Ammon's horn (tissue), 1 donor: ENCODE measurements at regions not wholly inside any gene's neighbourhood (a gene's known extent, or its start where the extent isn't known, plus 50 kb on each side); places are given as distances from the start of the nearest gene placed in this dataset.
A peak's percentile ranks its signal among the peaks of the same experiment; 100 is the strongest.
"Not testable (repeated sequence)": the region's sequence is repeated elsewhere in the genome, so short reads cannot be mapped to it uniquely, and the experiment has no call there.

ENCODE experiments used
- DNase-seq: peaks from one replicate; pipeline ENCODE4 v3.0.0-alpha.2; 2016; ENCODE audit warnings: low spot score

DNA sequence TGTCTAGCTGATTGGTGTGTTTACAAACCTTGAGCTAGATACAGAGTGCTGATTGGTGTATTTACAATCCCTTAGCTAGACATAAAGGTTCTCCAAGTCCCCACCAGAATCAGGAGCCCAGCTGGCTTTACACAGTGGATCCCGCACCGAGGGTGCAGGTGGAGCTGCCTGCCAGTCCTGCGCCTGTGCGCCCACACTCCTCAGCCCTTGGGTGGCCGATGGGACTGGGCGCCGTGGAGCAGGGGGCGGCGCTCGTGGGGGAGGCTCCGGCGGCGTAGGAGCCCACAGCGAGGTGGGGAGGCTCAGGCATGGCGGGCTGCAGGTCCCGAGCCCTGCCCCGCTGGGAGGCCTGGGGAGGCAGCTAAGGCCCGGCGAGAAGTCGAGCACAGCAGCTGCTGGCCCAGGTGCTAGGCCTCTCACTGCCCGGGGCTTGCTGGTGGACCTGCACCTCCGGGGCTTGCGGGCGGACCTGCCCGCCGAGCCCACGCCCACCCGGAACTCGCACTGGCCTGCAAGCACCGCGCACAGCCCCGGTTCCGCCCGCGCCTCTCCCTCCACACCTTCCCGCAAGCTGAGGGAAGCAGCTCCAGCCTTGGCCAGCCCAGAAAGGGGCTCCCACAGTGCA is 51.0 kb upstream of the CDYL start:
- not testable (repeated sequence) for DNase-seq

DNA sequence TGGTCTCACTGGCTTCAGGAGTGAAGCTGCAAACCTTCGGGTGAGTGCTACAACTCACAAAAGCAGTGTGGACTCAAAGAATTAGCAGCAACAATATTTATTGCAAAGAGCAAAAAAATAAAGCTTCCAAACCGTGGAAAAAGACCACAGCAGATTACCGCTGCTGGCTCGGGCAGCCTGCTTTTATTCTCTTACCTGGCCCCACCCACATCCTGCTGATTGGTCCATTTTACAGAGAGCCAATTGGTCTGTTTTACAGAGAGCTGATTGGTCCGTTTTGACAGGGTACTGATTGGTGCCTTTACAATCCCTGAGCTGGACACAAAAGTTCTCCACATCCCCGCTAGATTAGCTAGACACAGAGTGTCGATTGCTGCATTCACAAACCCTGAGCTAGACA is 51.5 kb upstream of the CDYL start:
- DNase-seq: not testable (repeated sequence)

DNA sequence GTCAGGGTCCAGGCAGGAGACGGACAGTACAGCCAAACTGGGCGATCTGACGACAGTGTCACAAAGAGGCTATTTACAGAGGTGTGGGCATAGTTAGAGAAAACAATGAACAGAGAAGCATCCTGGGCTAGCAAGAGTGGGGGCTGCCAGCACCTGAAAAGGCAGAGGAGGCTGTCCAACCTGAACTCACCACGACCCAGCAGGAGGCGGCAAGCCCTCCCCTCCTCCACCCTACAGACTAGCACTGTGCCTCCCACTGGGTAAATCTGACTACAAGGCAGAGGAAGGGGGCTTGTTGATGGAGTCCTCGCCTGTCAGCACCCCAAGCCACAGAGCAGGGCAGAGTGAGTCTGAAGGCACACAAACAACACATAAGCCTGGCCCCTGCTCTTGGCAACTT is 52.8 kb upstream of the CDYL start:
- no peak for DNase-seq

DNA sequence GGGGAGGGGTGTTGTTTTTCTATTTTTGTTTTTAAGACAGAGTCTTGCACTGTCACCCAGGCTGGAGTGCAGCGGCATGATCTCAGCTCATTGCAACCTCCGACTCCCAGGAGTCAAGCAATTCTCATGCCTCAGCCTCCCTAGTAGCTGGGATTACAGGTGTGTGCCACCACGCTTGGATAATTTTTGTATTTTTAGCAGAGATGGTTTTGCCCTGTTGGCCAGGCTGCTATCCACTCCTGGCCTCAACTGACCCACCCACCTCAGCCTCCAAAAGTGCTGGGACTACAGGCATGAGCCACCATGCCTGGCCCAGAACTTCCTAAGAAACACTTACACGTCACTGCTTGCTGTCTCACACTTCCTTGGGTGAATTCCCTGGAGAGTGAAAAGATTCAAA is 54.8 kb upstream of the CDYL start:
- not testable (repeated sequence) for DNase-seq

DNA sequence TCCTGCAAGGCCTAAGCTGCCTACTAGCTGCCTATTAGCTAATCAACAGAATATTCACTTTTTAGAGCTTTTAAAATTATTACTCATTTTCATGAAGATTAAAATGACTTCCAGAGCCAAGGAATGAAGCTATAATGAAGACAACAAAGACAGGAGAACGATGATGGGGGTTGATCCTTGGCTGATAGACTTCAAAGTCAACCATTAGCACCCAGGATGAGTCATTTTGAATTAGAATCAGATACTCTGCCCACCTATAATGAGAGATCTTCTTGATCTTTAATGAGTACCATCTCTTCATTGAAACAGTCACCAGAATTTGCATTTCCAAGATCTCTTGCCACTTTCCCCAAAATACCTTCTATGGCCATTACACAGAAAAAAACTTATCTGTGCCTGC is 56.7 kb upstream of the CDYL start:
- DNase-seq: no peak

DNA sequence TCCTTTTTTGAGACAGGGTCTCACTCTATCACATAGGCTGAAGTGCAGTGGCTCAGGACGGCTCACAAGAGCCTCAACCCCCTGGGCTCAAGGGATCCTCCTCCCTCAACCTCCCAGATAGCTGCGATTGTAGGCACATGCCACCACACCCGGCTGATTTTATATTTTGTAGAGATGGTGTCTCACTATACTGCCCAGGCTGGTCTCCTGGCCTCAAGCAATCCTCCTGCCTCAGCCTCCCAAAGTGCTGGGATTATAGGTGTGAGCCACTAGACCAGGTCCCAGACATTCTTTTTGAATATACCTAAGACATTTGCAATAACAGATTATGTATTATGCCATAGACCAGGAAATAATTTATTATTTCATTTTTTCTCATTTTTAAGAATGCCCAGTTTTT is 58.3 kb upstream of the CDYL start:
- no peak for DNase-seq

DNA sequence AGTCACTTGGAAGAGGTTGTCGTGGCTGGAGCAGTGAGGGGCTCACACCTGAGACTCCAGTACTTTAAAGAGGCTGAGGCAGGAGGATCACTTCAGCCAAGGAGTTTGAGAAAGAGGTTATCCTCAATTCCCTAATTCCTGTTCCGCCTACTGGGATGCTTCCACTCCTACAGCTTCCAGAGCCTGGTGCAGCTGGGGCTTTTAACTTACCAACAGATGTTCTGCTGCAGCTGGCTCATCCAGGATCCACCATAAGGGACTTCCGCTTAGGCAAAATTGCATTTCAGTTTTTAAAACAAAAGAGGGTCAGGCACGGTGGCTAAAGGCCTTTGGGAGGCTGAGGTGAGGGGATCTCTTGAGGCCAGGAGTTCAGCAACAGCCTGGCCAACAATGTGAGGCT is 59.1 kb upstream of the CDYL start:
- DNase-seq: no peak

DNA sequence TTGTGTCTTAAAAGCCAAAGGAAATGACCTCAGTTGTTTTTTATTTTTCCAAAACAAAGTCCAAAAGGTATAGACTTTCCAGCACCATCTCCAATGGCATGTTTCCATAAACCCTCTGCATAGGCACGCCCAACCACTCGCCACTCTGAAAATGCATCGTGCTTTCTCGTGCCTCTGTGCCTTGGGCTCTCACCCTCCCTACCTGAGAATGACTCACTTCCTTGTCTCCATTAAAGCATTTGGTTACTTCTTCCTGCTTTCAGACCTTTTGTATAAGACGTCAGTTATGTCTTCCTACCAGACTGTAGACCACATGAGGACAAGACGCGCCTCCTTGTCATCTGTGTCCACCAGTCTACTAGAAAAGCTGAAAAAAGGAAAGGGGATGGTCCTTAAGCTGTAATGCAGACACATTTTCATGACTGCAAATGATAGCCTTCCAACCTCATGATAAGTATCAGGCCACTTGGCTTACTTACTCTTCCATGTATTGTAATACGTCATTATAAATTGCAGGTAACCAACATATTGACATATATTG is 61.2 kb upstream of the CDYL start:
- no peak for DNase-seq

DNA sequence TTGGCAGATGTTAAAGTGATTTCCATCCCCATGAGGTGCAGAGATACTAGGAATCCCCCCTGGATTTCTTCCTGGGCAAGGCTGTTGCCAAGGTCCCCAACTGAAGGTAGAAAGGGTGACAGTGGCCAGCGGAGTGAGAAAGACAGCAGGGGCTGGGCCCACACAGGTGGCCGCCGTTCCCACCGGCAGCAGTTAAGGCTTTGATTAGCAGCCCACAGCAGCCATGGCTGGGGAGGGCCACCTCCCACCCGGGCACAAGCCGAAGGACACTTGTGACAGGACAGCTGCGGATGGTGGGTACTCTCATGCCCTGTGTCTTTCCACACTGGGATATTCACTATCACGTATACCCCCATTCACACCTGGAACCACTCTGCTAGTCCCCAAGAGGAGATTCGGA is 63.9 kb upstream of the CDYL start:
- no peak for DNase-seq

DNA sequence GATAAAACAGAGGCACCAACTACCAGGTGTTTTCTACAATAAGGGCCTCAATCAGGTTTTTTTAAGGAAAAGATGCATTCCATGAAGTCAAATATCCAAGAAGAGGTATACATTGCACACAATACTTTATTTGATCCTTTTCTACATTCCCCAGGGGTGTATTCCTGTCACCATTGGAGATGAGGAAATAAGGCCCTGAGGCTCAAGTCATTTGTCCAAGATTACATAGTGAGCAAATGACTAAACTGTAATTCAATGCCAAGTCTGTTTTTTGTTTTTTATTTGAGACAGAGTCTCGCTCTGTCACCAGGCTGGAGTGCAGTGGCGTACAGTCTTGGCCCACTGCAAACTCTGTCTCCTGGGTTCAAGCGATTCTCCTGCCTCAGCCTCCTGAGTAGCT is 69.2 kb upstream of the CDYL start:
- no peak for DNase-seq

DNA sequence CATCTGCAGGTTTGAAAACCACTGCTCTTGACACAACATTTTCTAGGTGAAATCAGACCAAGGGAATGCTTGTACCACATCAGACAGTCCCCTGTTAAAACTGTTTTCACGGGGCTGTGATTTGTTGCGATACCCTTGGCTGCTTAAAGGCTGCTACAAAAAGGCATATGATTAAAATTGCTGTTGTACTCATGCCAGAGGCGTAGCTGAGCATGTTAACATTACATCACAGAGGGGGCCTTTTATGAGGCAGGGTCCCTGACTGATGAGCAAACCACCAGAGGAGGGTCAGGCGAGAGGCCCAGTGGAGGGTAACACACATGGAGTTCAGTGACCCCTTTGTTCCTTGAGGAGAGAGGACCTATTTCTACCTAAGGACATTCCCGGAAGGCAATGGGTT is 70.4 kb upstream of the CDYL start:
- DNase-seq: no peak

DNA sequence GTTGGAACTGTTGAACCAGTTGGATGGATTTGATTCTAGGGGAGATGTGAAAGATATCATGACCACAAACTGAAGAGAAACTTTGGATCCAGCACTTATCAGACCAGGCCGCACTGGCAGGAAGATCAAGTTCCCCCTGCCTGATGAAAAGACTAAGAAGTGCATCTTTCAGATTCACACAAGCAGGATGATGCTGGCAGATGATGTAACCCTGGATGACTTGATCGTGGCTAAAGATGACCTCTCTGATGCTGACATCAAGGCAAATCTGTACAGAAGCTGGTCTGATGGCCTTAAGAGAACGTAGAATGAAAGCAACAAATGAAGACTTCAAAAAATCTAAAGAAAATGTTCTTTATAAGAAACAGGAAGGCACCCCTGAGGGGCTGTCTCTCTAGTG is 72.8 kb upstream of the CDYL start:
- DNase-seq: no peak

DNA sequence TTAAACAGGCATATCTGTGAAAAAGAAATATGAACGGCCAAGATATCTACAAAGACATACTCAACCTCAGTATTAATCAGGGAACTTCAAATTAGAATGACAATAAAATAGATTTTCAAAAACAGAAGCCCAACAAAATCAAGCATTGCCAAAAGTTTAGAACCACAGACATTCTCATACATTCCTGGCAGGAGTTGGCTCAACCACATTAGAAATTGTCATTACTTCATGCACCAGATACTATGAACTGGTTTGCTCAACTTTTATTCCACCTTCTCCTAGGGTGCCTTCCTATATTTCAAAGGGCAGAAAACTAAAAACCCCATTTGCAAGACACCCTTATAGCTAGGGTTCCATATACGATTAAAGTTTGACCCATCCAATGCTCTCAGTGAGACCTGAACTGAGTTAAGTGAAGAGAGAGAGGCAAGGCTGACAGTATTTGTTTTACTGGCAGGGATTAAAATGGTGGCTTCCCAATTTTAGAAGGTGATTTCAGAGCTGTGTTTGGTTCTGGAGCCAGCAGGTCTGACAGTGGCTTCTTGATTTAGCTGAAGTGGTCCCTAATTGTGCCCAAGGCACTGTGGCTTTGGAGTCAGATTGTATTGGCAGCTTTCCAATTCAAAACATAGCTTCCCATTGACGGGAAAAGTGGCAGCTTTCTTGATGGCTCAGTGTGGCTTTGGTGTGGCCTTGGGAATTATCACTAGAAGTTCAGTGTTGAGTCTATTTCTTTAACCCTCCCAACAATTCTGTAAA is 77.1 kb upstream of the CDYL start:
- no peak for DNase-seq

DNA sequence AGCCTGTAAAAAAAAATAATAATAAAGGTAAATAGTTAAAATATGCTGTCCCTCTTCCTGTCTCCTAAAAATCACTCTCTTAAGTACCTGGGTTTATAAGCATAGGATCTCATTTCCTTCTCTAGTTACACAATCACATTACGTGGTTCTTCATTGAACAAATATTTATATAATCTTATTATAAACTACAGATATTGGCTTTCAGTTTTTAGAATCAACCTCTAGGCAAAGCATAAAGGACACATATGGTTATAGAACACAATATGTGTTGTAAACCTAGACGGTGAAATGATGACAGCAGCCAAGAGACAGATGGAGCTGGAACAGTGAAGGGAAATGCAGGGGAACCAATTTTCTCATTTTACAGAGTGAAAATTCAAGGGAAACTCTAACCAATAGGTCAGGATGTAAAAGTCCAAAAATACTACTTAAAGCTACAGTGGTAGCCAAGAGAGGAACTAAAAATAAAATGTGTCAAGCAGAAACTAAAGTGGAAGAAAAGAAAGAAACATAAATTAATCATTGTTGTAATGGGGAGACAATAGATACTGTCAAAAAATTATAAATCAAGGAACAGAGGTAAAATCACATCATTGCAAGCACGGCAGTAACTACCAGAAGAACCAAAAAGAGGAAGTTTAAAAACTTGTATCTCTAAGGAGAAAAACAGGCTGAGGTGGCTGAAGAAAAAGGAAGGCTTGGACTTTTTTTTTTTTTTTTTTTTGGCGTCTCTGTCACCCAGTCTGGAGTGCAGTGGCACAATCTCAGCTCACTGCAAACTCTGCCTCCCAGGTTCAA is 82.8 kb upstream of the CDYL start:
- DNase-seq: peak; percentile 14

DNA sequence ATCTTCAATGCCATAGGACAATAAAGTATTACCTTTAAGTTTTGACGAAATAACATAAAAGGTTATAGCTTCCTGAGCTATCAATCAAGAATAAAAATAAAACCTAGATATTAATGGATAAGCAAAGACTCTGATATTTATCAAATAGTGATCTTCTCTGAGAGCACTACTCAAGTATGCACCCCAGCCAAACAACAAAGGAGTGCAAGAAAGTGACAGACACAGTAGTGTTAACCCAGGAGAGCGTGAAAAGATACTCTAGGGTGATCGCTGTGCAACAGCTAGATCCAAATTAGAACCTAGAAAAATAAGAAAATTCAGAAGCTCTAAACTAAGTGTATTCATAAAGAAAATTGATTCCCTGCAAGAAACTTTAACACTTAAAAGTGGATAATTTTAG is 83.5 kb upstream of the CDYL start:
- no peak for DNase-seq

DNA sequence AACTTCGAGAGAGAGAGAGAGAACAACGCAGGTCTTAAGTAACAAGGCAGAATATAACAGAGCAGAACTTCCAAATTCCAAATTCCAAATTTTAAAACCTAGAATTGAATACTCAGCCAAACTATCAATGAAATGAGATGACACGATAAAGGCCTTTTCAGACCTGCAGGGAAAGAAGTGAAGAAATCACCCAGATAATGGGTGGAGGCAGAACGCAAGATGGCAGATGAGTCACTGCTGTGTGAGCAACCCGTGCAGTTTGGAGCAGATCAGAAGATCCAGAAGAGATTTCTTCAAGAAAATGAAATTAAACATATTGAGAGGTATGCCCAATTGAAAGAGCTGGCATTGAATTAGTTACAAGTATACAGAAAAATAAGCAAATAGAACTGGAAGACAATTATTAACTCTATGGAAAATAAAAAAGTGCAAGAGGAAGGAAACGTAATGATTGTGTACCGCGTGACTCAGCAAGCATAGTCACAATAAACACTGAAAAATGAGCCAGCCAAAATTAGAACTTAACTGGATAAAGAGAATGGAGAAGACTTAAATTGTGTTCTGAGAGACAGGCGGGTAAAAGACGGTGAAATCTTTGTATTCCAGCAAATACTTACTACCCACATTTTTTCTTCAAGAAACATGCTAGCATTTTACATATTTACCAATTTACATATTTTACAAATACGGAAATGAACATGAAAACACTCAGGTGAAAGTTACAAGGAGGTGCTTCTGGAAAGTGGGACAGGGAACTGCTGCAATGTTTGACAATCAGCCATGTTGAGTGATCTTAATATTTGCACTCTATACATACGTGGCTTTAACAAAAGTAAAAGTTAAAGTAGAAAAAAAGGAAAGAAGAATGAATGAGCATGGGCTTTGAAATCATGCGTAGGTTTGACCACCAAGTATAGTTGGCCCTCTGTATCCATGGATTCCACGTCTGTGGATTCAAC is 87.9 kb upstream of the CDYL start:
- no peak for DNase-seq

DNA sequence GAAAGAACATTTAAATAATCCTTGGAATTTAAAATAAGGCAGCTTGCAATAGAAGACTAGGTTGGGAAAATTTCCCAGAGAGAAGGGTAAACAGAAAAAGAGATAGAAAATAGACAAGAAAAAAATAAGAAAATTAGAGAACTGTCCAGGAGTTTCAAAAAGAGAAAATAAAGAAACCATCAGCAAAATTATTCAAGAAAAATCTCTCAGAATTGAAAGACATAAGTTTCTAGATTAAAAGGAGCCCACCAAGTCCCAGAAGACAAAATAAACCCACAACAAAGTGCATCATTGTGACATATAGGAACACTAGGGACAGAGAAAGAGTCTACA is 88.6 kb upstream of the CDYL start:
- DNase-seq: no peak

DNA sequence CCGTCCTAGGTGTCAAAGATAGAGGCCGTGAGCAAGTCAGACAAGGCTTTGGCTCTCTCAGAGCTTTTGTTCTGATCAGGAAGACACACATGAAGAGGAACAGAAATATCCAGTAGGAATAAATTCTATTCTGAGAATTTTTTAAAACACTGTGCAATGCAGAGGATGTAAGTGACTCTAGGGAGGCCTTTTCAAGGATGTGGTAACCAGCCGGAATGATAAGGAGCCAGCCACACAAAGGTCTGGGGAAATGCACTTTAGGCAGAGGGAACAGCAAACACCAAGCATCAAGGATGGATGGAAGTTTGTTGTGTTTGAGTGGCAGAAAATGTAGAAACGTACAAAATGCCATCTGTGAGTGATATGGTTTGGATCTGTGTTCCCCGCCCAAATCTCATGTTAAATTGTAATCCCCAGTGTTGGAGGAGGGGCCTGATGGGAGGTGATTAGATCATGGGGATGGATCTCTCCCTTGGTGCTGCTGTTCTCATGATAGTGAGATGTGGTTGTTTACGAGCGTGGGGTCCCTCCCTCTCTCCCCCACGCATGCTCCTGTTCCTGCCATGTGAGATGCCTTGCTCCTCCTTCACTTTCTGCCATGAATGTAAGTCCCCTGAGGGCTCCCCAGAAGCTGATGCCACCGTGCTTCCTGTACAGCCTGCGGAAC is 93.6 kb upstream of the CDYL start:
- DNase-seq: no peak

DNA sequence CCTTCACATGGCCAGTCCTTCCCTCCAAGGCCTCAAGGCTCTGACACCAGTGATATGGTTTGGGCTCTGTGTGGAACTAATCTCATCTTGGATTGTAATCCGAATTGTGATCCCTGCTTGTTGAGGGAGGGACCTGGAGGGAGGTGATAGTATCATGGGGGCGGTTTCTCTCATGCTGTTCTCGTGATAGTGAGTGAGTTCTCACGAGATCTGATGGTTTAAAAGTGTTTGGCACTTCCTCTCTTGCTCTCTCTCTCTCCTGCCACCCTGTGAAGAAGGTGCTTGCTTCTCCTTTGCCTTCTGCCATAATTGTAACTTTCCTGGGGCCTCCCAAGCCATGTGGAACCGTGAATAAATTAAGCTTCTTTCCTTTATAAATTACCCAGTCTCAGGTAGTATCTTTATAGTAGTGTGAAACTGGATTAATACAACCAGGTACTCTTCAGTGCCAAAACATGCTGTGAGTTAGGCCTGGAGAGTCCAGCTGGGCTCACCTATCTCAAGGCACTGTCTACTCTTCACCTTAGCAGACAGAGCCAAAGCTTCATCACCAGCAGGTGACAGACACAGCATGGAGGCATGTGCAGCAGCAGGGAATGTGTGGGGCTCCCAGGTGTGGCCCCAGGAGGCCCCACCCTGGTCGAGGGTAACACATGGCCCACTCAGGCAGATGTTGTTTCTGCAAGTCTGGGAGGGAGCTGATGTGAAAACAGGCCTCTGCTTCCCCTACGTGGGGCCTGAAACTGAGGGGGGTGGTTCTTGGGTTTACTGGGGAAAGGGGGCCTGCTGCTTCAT is 97.5 kb upstream of the CDYL start:
- no peak for DNase-seq

DNA sequence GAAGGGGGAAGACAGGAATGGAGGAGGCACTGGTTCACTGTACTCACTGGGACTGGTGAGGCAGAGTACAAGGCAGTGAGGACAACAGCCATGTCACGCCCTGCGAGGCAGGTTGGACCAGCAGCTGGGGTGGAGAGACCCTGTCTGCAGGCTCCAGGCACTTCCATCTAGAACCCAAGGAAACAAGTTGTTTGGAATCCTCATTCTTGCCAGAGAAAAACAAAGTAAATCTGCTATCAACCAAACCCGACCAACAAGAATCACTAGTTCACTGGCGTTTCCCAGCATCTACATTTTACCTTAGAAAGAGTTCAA is 98.5 kb upstream of the CDYL start:
- no peak for DNase-seq
